ENCODE measurements at regions not wholly inside any gene's neighbourhood (a gene's known extent, or its start where the extent isn't known, plus 50 kb on each side); places are given as distances from the start of the nearest gene placed in this dataset.

GRCh38 chr3:153260681-153261080 is 98.7 kb downstream of the RAP2B start:
- H3K9ac ChIP-seq (ENCODE audit: control insufficient read depth, extremely low read depth, insufficient read depth, low read length) = no peak overlapping the region
- dilution Hi-C loops (cut with MboI; ENCODE audit: extremely low pct_ligation_motif_present, low sequenced_read_pairs) = no loop called here
- DNase-seq (ENCODE audit: low read depth, low spot score) (no peak), FAIRE-seq (no peak)
- H3K9me3 ChIP-seq (ENCODE audit: control insufficient read depth, low read depth, low read length) = no peaks in the 10 kb centered on the region
- H3K9me1 ChIP-seq (ENCODE audit: control insufficient read depth, extremely low read depth, insufficient read depth, low read length) = no peaks in the 10 kb centered on the region
- H3K36me3 ChIP-seq (ENCODE audit: control insufficient read depth in 2 of 2, extremely low read depth in 1 of 2, insufficient read depth in 2 of 2, low read length in 2 of 2) = no peaks in the 10 kb centered on the region
- H2AFZ ChIP-seq (ENCODE audit: control insufficient read depth, low read length) = no peak overlapping the region
- H3K4me2 ChIP-seq (ENCODE audit: control insufficient read depth, extremely low read depth, insufficient read depth, low read depth, low read length) = no peak overlapping the region
- H3K79me2 ChIP-seq (ENCODE audit: control insufficient read depth, insufficient read depth, low read length) = no peaks in the 10 kb centered on the region
- H3K27me3 ChIP-seq (ENCODE audit: control insufficient read depth, extremely low read depth, insufficient read depth, low read length) = no peaks in the 10 kb centered on the region
- TF ChIP-seq EZH2 (IDR thresholded peaks at IDR 0.05; ENCODE audit: low read length) (no peak), CTCF (optimal IDR thresholded peaks at IDR 0.05 in 1 of 3, IDR thresholded peaks at IDR 0.05 in 1 of 3, conservative IDR thresholded peaks at IDR 0.05 in 1 of 3; ENCODE audit: extremely low read depth in 1 of 3, insufficient read depth in 2 of 3, low read length in 3 of 3) (no peak)
- H4K20me1 ChIP-seq (ENCODE audit: control insufficient read depth, extremely low read depth, insufficient read depth, low read length) = no peaks in the 10 kb centered on the region
- no peak overlapping the region for H3K4me3 ChIP-seq (ENCODE audit: control insufficient read depth in 2 of 3, extremely low read depth in 1 of 3, insufficient read depth in 2 of 3, low read depth in 1 of 3, low read length in 3 of 3)
- H3K27ac ChIP-seq (ENCODE audit: control insufficient read depth, insufficient read depth, low read length) = no peak overlapping the region
- H3K4me1 ChIP-seq (ENCODE audit: control insufficient read depth, extremely low read depth, insufficient read depth, low read length) = peaks cover 14% of the 10 kb centered on the region

- Histone ChIP-seq H3K27me3 (ENCODE audit: control insufficient read depth, extremely low read depth, insufficient read depth, low read length) (no peaks in the 10 kb centered on the region), H3K79me2 (ENCODE audit: control insufficient read depth, insufficient read depth, low read length) (no peaks in the 10 kb centered on the region), H2AFZ (ENCODE audit: control insufficient read depth, low read length) (no peak overlapping the region), H3K4me2 (ENCODE audit: control insufficient read depth, extremely low read depth, insufficient read depth, low read depth, low read length) (no peak overlapping the region), H3K27ac (ENCODE audit: control insufficient read depth, insufficient read depth, low read length) (no peak overlapping the region), H3K9me1 (ENCODE audit: control insufficient read depth, extremely low read depth, insufficient read depth, low read length) (no peaks in the 10 kb centered on the region), H3K9ac (ENCODE audit: control insufficient read depth, extremely low read depth, insufficient read depth, low read length) (no peak overlapping the region), H3K36me3 (ENCODE audit: control insufficient read depth in 2 of 2, extremely low read depth in 1 of 2, insufficient read depth in 2 of 2, low read length in 2 of 2) (no peaks in the 10 kb centered on the region), H3K9me3 (ENCODE audit: control insufficient read depth, low read depth, low read length) (no peaks in the 10 kb centered on the region), H3K4me1 (ENCODE audit: control insufficient read depth, extremely low read depth, insufficient read depth, low read length) (no peaks in the 10 kb centered on the region), H4K20me1 (ENCODE audit: control insufficient read depth, extremely low read depth, insufficient read depth, low read length) (no peaks in the 10 kb centered on the region), H3K4me3 (ENCODE audit: control insufficient read depth in 2 of 3, extremely low read depth in 1 of 3, insufficient read depth in 2 of 3, low read depth in 1 of 3, low read length in 3 of 3) (no peak overlapping the region)
- TF ChIP-seq EZH2 (IDR thresholded peaks at IDR 0.05; ENCODE audit: low read length) (no peak), CTCF (optimal IDR thresholded peaks at IDR 0.05 in 1 of 3, IDR thresholded peaks at IDR 0.05 in 1 of 3, conservative IDR thresholded peaks at IDR 0.05 in 1 of 3; ENCODE audit: extremely low read depth in 1 of 3, insufficient read depth in 2 of 3, low read length in 3 of 3) (no peak)
- no peak for DNase-seq (ENCODE audit: low read depth, low spot score)
- dilution Hi-C loops (cut with MboI; ENCODE audit: extremely low pct_ligation_motif_present, low sequenced_read_pairs) = no loop called here
- no peak for FAIRE-seq
These were observed 104.6 kb downstream of the RAP2B start for GRCh38 chr3:153266619-153267018.
